CD8-positive, alpha-beta memory T cell (primary cell): ENCODE measurements at regions not wholly inside any gene's neighbourhood (a gene's known extent, or its start where the extent isn't known, plus 50 kb on each side); places are given as distances from the start of the nearest gene placed in this dataset.
"Not testable (repeated sequence)": the region's sequence is repeated elsewhere in the genome, so short reads cannot be mapped to it uniquely, and the experiment has no call there.

Experiments used
- CTCF ChIA-PET: fragments of 350-600 bp; sonication (Branson Sonifier 250); formaldehyde crosslinking; loops from one replicate; lab custom pipeline; 2021; ENCODE audit warnings: antibody characterized with exemption; lab: Charles Lee
- POLR2A ChIA-PET: fragments of 350-600 bp; sonication (Branson Sonifier 250); formaldehyde crosslinking; loops from one replicate; lab custom pipeline; 2021; ENCODE audit warnings: antibody characterized with exemption; lab: Charles Lee
- DNase-seq, 5 donors: peaks; one replicate each; pipeline versions ENCODE4 v3.0.0 to v3.0.0-alpha.2; 2020 to 2022; ENCODE audit warnings: mixed read lengths in 1 of 5
- H3K27ac ChIP-seq: one replicate; pipeline ENCODE4 v1.7.0; 2013; ENCODE audit warnings: low read depth, mild to moderate bottlenecking, low read length, moderate library complexity
- H3K27me3 ChIP-seq: 2 replicates; pipeline ENCODE4 v1.7.0; 2013; ENCODE audit warnings: low read length, mild to moderate bottlenecking; ENCODE audit not compliant: insufficient read depth, poor library complexity, severe bottlenecking
- H3K36me3 ChIP-seq: 2 replicates; pipeline ENCODE4 v1.7.0; 2013; ENCODE audit warnings: mild to moderate bottlenecking, low read length, moderate library complexity; ENCODE audit not compliant: insufficient read depth
- H3K4me1 ChIP-seq: 2 replicates; pipeline ENCODE4 v1.7.0; 2013; ENCODE audit warnings: mild to moderate bottlenecking, low read length, moderate library complexity; ENCODE audit not compliant: insufficient read depth
- H3K4me3 ChIP-seq: 2 replicates; pipeline ENCODE4 v1.7.0; 2013; ENCODE audit warnings: mild to moderate bottlenecking, low read length
- H3K9me3 ChIP-seq: 2 replicates; pipeline ENCODE4 v1.7.0; 2013; ENCODE audit warnings: mild to moderate bottlenecking, low read length
- H3K27ac Mint-ChIP-seq, 8 donors: one replicate each; pipeline ENCODE4 v1.8.0; 2020 to 2021; ENCODE audit warnings: mixed read lengths in 8 of 8, mild to moderate bottlenecking in 6 of 8, inconsistent platforms in 3 of 8, moderate library complexity in 3 of 8
- H3K27me3 Mint-ChIP-seq, 2 donors: one replicate each; pipeline ENCODE4 v1.8.0; 2020 to 2021; ENCODE audit warnings: mixed read lengths in 2 of 2, mild to moderate bottlenecking in 1 of 2, moderate library complexity in 1 of 2
- H3K36me3 Mint-ChIP-seq, 3 donors: one replicate each; pipeline ENCODE4 v1.8.0; 2020 to 2021; ENCODE audit warnings: mixed read lengths in 3 of 3, inconsistent platforms in 1 of 3, mild to moderate bottlenecking in 1 of 3
- H3K4me1 Mint-ChIP-seq, 3 donors: one replicate each; pipeline ENCODE4 v1.8.0; 2020 to 2021; ENCODE audit warnings: mixed read lengths in 3 of 3, inconsistent platforms in 1 of 3, mild to moderate bottlenecking in 1 of 3
- H3K4me3 Mint-ChIP-seq, 7 donors: one replicate each; pipeline ENCODE4 v1.8.0; 2020 to 2021; ENCODE audit warnings: mixed read lengths in 7 of 7, mild to moderate bottlenecking in 6 of 7, moderate library complexity in 4 of 7, inconsistent platforms in 2 of 7
- H3K9me3 Mint-ChIP-seq, 5 donors: one replicate each; pipeline ENCODE4 v1.8.0; 2020 to 2022; ENCODE audit warnings: mixed read lengths in 5 of 5, mild to moderate bottlenecking in 3 of 5, moderate library complexity in 2 of 5, inconsistent platforms in 1 of 5

DNA sequence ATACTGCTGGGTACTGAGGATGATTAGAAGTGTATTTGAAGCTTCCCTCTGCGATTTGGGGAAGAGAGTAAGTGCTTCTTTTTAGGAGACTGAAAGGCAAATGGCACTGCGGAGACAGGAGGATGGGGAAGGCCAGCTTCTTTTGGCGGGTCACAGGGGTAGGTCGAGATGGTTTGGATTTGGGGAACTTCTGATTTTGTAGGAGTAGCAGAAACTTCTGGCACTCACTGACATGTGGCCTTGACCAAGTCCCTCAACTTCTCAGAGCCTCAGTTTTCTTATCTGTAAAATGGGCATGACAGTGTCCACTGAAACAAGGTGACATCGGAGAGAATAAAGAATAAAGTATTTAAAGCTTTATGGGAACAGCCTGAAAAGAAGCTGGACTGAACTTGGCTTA, 59.8 kb upstream of the WDR11 start:
- Histone ChIP-seq H3K36me3 (no peaks in the 10 kb centered on the region), H3K9me3 (no peaks in the 10 kb centered on the region), H3K4me1 (no peaks in the 10 kb centered on the region), H3K4me3 (no peak overlapping the region), H3K27ac (no peak overlapping the region), H3K27me3 (no peaks in the 10 kb centered on the region)
- ChIA-PET POLR2A (no interaction called here), CTCF (no interaction called here)
- Mint-ChIP-seq H3K36me3 (no peaks in the 10 kb centered on the region), H3K4me1 (no peaks in the 10 kb centered on the region), H3K27me3 (peaks cover 0 to 11% of the 10 kb centered on the region in 2 donors), H3K9me3 (no peaks in the 10 kb centered on the region), H3K27ac (no peak overlapping the region), H3K4me3 (no peak overlapping the region)
- no peak for DNase-seq

DNA sequence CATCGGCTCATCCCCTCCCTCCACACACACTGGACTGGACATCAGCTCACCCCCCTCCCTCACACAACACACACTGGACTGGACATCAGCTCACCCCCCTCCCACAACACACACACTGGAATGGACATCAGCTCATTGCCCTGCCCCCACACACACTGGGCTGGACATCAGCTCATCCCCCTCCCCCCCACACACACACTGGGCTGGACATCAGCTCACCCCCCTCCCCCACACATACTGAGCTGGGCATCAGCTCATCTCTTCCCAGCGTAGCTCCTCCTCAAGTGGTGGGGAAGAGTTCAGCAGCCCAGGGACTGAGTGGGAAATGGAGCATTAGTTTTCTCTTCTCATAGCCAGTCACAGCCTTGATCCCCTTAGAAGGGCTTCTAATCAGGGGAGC, 58.1 kb upstream of the WDR11 start:
- CTCF ChIA-PET, result no interaction called here
- POLR2A ChIA-PET, result no interaction called here

DNA sequence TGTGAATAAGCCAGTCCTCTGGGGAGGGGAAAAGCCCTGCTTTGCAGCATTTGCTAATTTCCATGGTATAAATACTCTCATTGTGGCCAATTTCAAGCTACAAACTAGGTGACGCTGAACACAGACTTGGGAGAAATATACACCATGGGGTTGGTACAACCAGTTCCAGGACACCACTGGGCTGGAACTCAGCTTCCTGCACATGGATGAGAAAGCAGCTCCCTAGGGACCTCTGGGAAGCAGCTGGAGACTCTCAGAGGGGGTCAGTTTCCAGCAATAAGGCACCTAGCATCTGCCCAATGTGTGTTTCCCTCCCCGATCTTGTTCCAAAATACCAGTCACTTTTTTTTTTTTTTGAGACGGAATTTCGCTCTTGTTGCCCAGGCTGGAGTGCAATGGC, 56.8 kb upstream of the WDR11 start:
- POLR2A ChIA-PET, result no interaction called here
- Mint-ChIP-seq H3K4me1 (no peaks in the 10 kb centered on the region), H3K27me3 (peaks cover 0 to 11% of the 10 kb centered on the region in 2 donors), H3K27ac (no peak overlapping the region), H3K4me3 (no peak overlapping the region), H3K36me3 (no peaks in the 10 kb centered on the region), H3K9me3 (no peaks in the 10 kb centered on the region)
- no peaks in the 10 kb centered on the region for H3K4me1 ChIP-seq
- no peaks in the 10 kb centered on the region for H3K9me3 ChIP-seq
- no peaks in the 10 kb centered on the region for H3K27me3 ChIP-seq
- DNase-seq, result no peak
- no peak overlapping the region for H3K4me3 ChIP-seq
- CTCF ChIA-PET, result no interaction called here
- no peaks in the 10 kb centered on the region for H3K36me3 ChIP-seq
- H3K27ac ChIP-seq, result no peak overlapping the region

More for the DNA sequence above, 58.1 kb upstream of the WDR11 start:
- Mint-ChIP-seq H3K36me3 (no peaks in the 10 kb centered on the region), H3K27ac (no peak overlapping the region), H3K4me1 (no peaks in the 10 kb centered on the region), H3K4me3 (no peak overlapping the region), H3K27me3 (peaks cover 0 to 11% of the 10 kb centered on the region in 2 donors), H3K9me3 (no peaks in the 10 kb centered on the region)
- Histone ChIP-seq H3K4me1 (no peaks in the 10 kb centered on the region), H3K4me3 (no peak overlapping the region), H3K27me3 (no peaks in the 10 kb centered on the region), H3K9me3 (no peaks in the 10 kb centered on the region), H3K27ac (no peak overlapping the region), H3K36me3 (no peaks in the 10 kb centered on the region)
- DNase-seq, result no peak

DNA sequence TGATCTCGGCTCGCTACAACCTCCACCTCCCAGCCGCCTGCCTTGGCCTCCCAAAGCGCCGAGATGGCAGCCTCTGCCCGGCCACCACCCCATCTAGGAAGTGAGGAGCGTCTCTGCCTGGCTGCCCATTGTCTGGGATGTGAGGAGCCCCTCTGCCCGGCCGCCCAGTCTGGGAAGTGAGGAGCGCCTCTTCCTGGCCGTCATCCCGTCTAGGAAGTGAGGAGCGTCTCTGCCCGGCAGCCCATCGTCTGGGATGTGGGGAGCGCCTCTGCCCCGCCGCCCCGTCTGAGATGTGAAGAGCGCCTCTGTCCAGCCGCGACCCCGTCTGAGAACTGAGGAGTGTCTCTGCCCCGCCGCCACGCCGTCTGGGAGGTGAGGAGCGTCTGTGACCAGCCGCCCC, 52.9 kb upstream of the WDR11 start:
- H3K27ac Mint-ChIP-seq, H3K9me3 ChIP-seq, CTCF ChIA-PET, H3K4me1 ChIP-seq, H3K27ac ChIP-seq, H3K4me3 Mint-ChIP-seq, DNase-seq, H3K36me3 ChIP-seq, H3K4me1 Mint-ChIP-seq, POLR2A ChIA-PET, H3K4me3 ChIP-seq, H3K9me3 Mint-ChIP-seq, H3K27me3 ChIP-seq, H3K36me3 Mint-ChIP-seq: not testable (repeated sequence)
- peaks cover 3 to 31% of the 10 kb centered on the region in 2 donors for H3K27me3 Mint-ChIP-seq

DNA sequence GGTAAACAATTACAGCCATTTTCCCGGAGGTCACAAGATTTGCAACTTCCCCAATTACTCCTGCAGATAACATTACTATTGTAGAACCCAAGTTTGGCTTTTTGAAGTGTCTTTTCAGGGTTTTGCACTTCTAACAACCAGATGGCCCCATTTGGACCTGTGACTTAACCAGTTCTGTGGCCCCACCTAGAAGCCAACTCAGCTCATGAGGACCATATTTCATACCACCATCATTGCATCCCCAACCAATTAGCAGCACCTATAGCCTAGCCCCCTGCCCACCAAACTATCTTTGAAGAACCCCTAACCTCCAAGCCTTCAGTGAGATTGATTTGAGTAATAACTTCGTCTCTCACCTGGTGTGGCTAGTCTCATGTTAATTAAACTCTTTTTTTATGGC, 51.3 kb upstream of the WDR11 start:
- no peaks in the 10 kb centered on the region for H3K27me3 ChIP-seq
- Mint-ChIP-seq H3K9me3 (no peaks in the 10 kb centered on the region), H3K4me1 (no peaks in the 10 kb centered on the region), H3K4me3 (no peak overlapping the region), H3K27ac (no peak overlapping the region), H3K27me3 (peaks cover 3 to 22% of the 10 kb centered on the region in 2 donors), H3K36me3 (no peaks in the 10 kb centered on the region)
- no peaks in the 10 kb centered on the region for H3K9me3 ChIP-seq
- H3K27ac ChIP-seq, result no peak overlapping the region
- H3K36me3 ChIP-seq, result no peaks in the 10 kb centered on the region
- no peak for DNase-seq
- ChIA-PET POLR2A (no interaction called here), CTCF (no interaction called here)
- no peaks in the 10 kb centered on the region for H3K4me1 ChIP-seq
- no peak overlapping the region for H3K4me3 ChIP-seq

DNA sequence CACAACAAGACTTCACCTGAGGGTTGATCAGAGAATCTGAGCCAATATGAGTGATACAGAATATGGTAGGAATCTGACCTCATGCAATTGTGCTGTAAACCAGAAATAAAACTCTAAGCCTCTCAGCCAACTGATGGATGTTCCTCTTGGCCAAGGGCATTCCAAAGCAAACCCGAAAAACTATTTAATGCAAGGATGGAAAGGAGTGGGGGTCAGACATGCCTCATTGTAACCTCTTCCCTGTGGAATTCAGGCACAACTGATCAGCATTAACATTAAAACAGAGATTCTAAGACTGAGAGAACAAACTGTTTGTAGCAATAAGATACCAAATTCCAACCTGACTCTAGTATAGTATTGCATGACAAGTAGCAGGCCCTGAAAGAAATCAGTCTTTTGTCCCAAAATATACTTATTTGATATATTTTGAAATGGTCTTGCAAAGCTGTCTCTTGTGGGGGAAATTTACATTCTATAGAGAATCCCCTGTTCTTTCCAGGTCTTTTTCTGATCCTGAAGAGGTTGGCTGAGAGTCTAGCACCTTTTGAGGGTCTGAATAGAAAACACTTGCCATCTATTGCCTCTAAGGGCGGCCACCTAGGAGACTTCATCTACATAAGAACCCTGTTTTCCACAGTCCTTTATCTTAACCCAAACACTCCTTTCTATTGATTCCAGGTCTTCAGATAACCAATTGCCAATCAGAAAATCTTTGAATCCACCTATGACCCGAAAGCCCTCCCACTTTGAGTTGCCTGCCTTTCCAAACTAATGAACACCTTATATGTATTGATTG, 50.4 kb upstream of the WDR11 start:
- H3K36me3 Mint-ChIP-seq, result no peaks in the 10 kb centered on the region
- no peak overlapping the region for H3K27ac Mint-ChIP-seq
- H3K4me3 Mint-ChIP-seq, result no peak overlapping the region
- H3K9me3 ChIP-seq, result no peaks in the 10 kb centered on the region
- DNase-seq, result no peak
- H3K4me3 ChIP-seq, result no peak overlapping the region
- H3K27me3 Mint-ChIP-seq, result peaks cover 4 to 22% of the 10 kb centered on the region in 2 donors
- H3K9me3 Mint-ChIP-seq, result no peaks in the 10 kb centered on the region
- CTCF ChIA-PET, result no interaction called here
- H3K4me1 ChIP-seq, result no peaks in the 10 kb centered on the region
- H3K4me1 Mint-ChIP-seq, result no peaks in the 10 kb centered on the region
- POLR2A ChIA-PET, result no interaction called here
- no peaks in the 10 kb centered on the region for H3K36me3 ChIP-seq
- H3K27ac ChIP-seq, result no peak overlapping the region
- no peaks in the 10 kb centered on the region for H3K27me3 ChIP-seq
